ENCODE measurements at regions not wholly inside any gene's neighbourhood (a gene's known extent, or its start where the extent isn't known, plus 50 kb on each side); places are given as distances from the start of the nearest gene placed in this dataset.

DNA sequence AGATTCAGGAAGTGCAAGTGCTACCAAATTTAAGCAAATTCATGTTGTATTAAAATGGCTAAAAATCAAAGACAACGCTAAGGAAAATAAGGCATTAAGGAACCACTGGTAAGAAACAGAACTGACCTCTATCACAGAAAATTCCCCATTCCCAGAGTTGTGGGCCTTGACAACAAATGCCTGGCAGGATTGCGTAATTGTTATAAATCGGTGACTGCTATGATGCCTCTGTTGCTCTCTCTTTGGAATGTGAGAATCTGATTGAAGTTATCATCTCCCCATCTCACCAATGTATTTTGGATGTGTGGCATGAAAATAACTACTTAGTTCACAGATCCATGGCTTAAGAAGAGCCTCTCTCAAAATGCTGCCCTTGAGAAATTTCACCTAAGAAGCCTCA lies 257.3 kb downstream of the OGFRL1 start:
- no peak for DNase-seq (ENCODE audit: low read depth, low spot score)
- Mint-ChIP-seq H3K9me3 (peaks cover 4% of the 10 kb centered on the region), H3K4me1 (no peaks in the 10 kb centered on the region), H3K36me3 (ENCODE audit: low read depth) (no peaks in the 10 kb centered on the region), H3K4me3 (no peak overlapping the region), H3K27me3 (ENCODE audit: low read depth) (no peaks in the 10 kb centered on the region), H3K27ac (ENCODE audit: unreplicated experiment) (no peak overlapping the region)
- TF ChIP-seq, protein P1, sequence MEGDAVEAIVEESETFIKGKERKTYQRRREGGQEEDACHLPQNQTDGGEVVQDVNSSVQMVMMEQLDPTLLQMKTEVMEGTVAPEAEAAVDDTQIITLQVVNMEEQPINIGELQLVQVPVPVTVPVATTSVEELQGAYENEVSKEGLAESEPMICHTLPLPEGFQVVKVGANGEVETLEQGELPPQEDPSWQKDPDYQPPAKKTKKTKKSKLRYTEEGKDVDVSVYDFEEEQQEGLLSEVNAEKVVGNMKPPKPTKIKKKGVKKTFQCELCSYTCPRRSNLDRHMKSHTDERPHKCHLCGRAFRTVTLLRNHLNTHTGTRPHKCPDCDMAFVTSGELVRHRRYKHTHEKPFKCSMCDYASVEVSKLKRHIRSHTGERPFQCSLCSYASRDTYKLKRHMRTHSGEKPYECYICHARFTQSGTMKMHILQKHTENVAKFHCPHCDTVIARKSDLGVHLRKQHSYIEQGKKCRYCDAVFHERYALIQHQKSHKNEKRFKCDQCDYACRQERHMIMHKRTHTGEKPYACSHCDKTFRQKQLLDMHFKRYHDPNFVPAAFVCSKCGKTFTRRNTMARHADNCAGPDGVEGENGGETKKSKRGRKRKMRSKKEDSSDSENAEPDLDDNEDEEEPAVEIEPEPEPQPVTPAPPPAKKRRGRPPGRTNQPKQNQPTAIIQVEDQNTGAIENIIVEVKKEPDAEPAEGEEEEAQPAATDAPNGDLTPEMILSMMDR (conservative IDR thresholded peaks at IDR 0.05) = no peak

DNA sequence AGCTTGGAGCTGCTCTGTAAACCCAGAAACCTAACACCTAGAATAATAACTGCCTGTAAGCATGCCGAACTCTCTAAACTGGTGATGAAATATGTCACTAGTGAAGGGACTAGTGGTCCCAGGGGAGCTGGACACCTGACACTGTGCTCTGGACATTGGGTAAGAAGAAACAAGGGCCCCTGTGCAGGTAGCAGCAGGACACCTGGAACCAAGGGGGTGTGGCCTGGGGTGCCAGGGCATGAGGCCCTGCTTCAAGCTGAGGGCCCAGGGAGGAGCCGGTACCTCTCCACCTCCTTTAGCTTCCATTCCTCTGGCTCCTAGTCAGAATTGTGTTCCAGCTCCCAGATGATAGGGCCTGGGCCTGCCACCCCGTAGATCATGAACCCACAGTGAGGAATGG lies 263.2 kb downstream of the OGFRL1 start:
- Mint-ChIP-seq H3K9me3 (peaks cover 16% of the 10 kb centered on the region), H3K27ac (ENCODE audit: unreplicated experiment) (no peak overlapping the region), H3K27me3 (ENCODE audit: low read depth) (no peaks in the 10 kb centered on the region), H3K4me1 (no peaks in the 10 kb centered on the region), H3K36me3 (ENCODE audit: low read depth) (peaks cover 9% of the 10 kb centered on the region), H3K4me3 (no peak overlapping the region)
- DNase-seq (ENCODE audit: low read depth, low spot score) = no peak
- TF ChIP-seq, protein P1 (conservative IDR thresholded peaks at IDR 0.05) = no peak

DNA sequence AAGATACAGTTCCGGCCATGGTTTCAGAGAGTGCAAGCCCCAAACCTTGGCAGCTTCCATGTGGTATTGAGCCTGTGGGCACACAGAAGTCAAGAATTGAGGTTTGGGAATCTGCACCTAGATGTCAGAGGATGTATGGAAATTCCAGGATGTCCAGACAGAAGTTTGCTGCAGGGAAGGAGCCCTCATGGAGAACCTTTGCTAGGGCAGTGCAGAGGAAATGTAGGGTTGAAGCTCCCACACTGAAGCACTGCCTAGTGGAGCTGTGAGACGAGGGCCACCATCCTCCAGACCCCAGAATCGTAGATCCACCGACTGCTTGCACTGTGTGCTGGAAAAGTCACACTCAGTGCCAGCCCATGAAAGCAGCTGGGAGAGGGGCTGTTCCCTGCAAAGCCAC lies 267.5 kb downstream of the OGFRL1 start:
- TF ChIP-seq, protein P1 (conservative IDR thresholded peaks at IDR 0.05) = no peak
- no peak overlapping the region for H3K4me3 Mint-ChIP-seq
- no peaks in the 10 kb centered on the region for H3K4me1 Mint-ChIP-seq
- peaks cover 23% of the 10 kb centered on the region for H3K36me3 Mint-ChIP-seq (ENCODE audit: low read depth)
- no peaks in the 10 kb centered on the region for H3K27me3 Mint-ChIP-seq (ENCODE audit: low read depth)
- H3K9me3 Mint-ChIP-seq = peaks cover 42% of the 10 kb centered on the region
- DNase-seq (ENCODE audit: low read depth, low spot score) = no peak
- H3K27ac Mint-ChIP-seq (ENCODE audit: unreplicated experiment) = no peak overlapping the region

- Mint-ChIP-seq H3K4me1 (no peaks in the 10 kb centered on the region), H3K9me3 (peaks cover 38% of the 10 kb centered on the region), H3K27me3 (ENCODE audit: low read depth) (no peaks in the 10 kb centered on the region), H3K36me3 (ENCODE audit: low read depth) (peaks cover 23% of the 10 kb centered on the region), H3K4me3 (no peak overlapping the region), H3K27ac (ENCODE audit: unreplicated experiment) (no peak overlapping the region)
- DNase-seq (ENCODE audit: low read depth, low spot score) = no peak
- TF ChIP-seq, protein P1 (conservative IDR thresholded peaks at IDR 0.05) = no peak
Measured at GRCh38 chr6:71558974-71559373, 270.4 kb downstream of the OGFRL1 start.

- H3K27me3 Mint-ChIP-seq (ENCODE audit: low read depth) = no peaks in the 10 kb centered on the region
- TF ChIP-seq, protein P1 (conservative IDR thresholded peaks at IDR 0.05) = no peak
- DNase-seq (ENCODE audit: low read depth, low spot score) = no peak
- H3K4me3 Mint-ChIP-seq = no peak overlapping the region
- no peaks in the 10 kb centered on the region for H3K36me3 Mint-ChIP-seq (ENCODE audit: low read depth)
- no peaks in the 10 kb centered on the region for H3K4me1 Mint-ChIP-seq
- no peaks in the 10 kb centered on the region for H3K9me3 Mint-ChIP-seq
- H3K27ac Mint-ChIP-seq (ENCODE audit: unreplicated experiment) = no peak overlapping the region
Measured at GRCh38 chr6:71567562-71567961, 279.0 kb downstream of the OGFRL1 start.

DNA sequence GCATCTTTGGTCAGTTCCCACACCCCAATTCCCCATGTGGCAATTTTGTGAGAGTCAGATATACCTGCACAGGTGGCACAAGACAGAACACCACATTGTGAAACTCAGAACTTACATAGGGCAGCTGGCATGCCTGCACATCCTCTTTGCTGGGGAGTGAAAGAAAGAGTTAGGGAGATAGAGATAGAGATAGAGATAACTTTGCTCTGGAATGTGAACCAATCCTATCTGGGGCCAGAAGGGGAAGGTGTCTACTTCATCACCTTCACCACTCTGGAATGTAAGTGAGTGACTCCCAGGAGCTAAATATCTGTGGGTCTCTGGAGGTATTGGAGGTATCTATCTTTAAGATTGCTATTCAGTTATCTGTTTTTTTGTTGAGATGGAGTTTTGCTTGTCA lies 289.2 kb downstream of the OGFRL1 start:
- Mint-ChIP-seq H3K36me3 (ENCODE audit: low read depth) (no peaks in the 10 kb centered on the region), H3K27me3 (ENCODE audit: low read depth) (no peaks in the 10 kb centered on the region), H3K9me3 (no peaks in the 10 kb centered on the region), H3K4me1 (no peaks in the 10 kb centered on the region), H3K27ac (ENCODE audit: unreplicated experiment) (no peak overlapping the region), H3K4me3 (no peak overlapping the region)
- TF ChIP-seq, protein P1 (conservative IDR thresholded peaks at IDR 0.05) = no peak
- DNase-seq (ENCODE audit: low read depth, low spot score) = no peak

All from neural crest cell (in vitro differentiated cells).